GM10266 (cell line): ENCODE measurements at regions not wholly inside any gene's neighbourhood (a gene's known extent, or its start where the extent isn't known, plus 50 kb on each side); places are given as distances from the start of the nearest gene placed in this dataset.

Source experiments
- DNase-seq: peaks from one replicate; pipeline ENCODE4 v3.0.0; 2012; ENCODE audit errors: extremely low spot score
- CTCF ChIP-seq: IDR thresholded peaks from 2 replicates; pipeline ENCODE4 v1.5.1; 2012; ENCODE audit warnings: mild to moderate bottlenecking, low read depth; ENCODE audit not compliant: control insufficient read depth, insufficient read depth; ENCODE audit errors: missing control alignments

GRCh38 chr15:67968564-67968963 is 85.6 kb upstream of the PIAS1 start:
- no peak for DNase-seq
- no peak for TF ChIP-seq CTCF

GRCh38 chr15:67968966-67969365 is 85.1 kb upstream of the PIAS1 start:
- TF ChIP-seq CTCF, result no peak
- no peak for DNase-seq

GRCh38 chr15:67969892-67970291 is 84.2 kb upstream of the PIAS1 start:
- TF ChIP-seq CTCF, result no peak
- no peak for DNase-seq

DNA sequence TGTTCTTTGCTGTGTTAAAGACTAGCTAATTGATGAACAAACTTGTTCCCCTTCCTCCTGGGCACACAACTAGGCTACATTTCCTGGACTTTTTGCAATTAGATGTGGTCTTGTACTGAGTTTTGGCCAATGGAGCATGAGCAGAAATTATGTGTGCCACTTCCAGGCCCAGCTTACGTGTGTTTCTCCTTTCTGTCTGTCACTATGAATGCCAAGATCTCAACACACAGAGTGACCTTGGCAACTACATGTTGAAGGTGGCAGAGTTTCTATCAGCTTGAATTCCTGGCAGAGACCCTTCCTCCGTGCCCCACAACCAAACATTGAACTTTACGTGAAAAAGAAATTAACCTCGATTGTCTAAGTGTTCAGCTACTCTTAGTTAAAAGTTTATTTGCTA is 81.7 kb upstream of the PIAS1 start:
- no peak for DNase-seq
- no peak for TF ChIP-seq CTCF

- TF ChIP-seq CTCF, result no peak
- DNase-seq, result no peak
Observed at GRCh38 chr15:67973846-67974245, 80.3 kb upstream of the PIAS1 start.

DNA sequence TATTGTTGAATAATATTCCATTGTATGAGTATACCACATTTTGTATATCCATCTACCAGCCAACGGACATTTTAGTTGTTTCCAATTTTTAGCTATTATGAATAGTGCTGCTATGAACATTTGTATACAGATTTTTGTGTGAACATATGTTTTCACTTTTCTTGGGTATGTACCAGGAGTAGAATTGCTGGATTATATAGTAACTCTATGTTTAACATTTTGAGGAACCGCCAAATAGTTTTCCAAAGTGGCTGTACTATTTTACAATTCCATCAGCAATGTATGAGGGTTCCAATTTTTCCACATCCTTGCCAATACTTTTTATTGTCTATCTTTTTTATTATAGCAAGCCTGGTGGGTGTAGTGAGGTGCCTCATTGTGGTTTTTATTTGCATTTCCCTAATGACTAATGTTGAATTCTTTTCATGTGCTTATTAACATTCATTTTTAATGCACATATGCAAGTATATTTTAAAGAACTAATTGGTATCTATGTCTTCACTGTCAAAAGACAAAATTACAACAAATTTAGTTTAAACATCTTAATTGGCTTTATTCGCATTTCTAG is 77.5 kb upstream of the PIAS1 start:
- no peak for TF ChIP-seq CTCF
- no peak for DNase-seq

DNA sequence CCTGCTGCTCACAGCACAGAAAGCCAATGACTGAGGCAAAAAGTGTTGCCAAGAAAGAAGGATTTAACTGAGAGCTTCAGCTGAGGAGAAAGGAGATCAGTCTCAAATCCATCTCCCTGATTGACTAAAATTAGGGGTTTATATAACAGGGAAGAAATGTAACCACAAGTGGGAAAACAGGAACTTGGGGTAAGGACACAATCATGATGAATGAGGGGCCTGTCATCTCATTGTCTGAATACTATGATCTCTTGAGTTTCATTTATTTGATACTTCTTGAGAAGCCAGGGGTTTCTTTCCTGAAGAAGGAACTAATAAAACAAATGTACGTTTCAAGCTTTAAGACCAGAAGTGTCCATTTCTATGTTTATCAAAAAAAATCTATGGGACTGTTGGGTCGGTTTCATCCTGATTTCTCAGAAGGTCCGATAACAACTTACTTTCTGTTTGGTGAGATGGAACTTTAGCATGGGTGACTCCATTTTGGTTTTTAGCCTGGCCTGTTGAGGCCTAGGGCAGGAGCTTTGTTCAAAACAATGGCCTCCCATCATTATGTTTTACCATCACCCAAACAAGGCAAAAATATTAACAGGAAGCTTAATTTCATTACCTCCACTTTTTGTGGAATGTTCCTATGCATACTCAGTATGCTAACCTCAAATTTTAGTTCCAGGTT is 76.6 kb upstream of the PIAS1 start:
- DNase-seq, result no peak
- no peak for TF ChIP-seq CTCF
